Body of pancreas (tissue), 4 donors: ENCODE measurements at regions not wholly inside any gene's neighbourhood (a gene's known extent, or its start where the extent isn't known, plus 50 kb on each side); places are given as distances from the start of the nearest gene placed in this dataset.

ENCODE experiments used
- CTCF ChIP-seq, 7 experiments: fragments of 450-650 bp in 4 of 7; fragments of 200-600 bp in 3 of 7; sonication (generic) in 3 of 7; IDR thresholded peaks; one replicate each; pipeline ENCODE4 v1.5.1; 2016 to 2019; ENCODE audit warnings: antibody characterized with exemption in 7 of 7
- POLR2A ChIP-seq, 3 donors: fragments of 450-650 bp; IDR thresholded peaks; one replicate each; pipeline ENCODE4 v1.6.1; 2016; ENCODE audit warnings: antibody characterized with exemption in 3 of 3, mild to moderate bottlenecking in 2 of 3

- TF ChIP-seq CTCF (IDR thresholded peaks at IDR 0.05) (no peak), POLR2A (IDR thresholded peaks at IDR 0.05) (no peak)
These were observed 419.2 kb downstream of the AASDHPPT start for GRCh38 chr11:106496677-106497076.
